Fibroblast of lung (primary cell): ENCODE measurements at regions not wholly inside any gene's neighbourhood (a gene's known extent, or its start where the extent isn't known, plus 50 kb on each side); places are given as distances from the start of the nearest gene placed in this dataset.

Experiments
- DNase-seq, 2 donors: peaks; one replicate each; pipeline versions ENCODE4 v3.0.0 to v3.0.0-alpha.2; 2010; ENCODE audit warnings: low read depth in 2 of 2
- H2AFZ ChIP-seq: 2 replicates; pipeline ENCODE4 v1.5.1; 2012; ENCODE audit warnings: low read length, control low read depth, inconsistent platforms
- H3K27ac ChIP-seq: 2 replicates; pipeline ENCODE4 v1.5.1; 2011; ENCODE audit warnings: low read length, control low read depth; ENCODE audit not compliant: insufficient read depth
- H3K27me3 ChIP-seq: 2 replicates; pipeline ENCODE4 v1.5.1; 2011; ENCODE audit warnings: mild to moderate bottlenecking, low read length; ENCODE audit not compliant: control insufficient read depth, insufficient read depth
- H3K36me3 ChIP-seq: 2 replicates; pipeline ENCODE4 v1.5.1; 2011; ENCODE audit warnings: low read length; ENCODE audit not compliant: control insufficient read depth, insufficient read depth
- H3K4me1 ChIP-seq: 2 replicates; pipeline ENCODE4 v1.5.1; 2011; ENCODE audit warnings: low read length; ENCODE audit not compliant: control insufficient read depth, insufficient read depth; ENCODE audit errors: extremely low read depth
- H3K4me2 ChIP-seq: 2 replicates; pipeline ENCODE4 v1.5.1; 2011; ENCODE audit warnings: low read length, control low read depth; ENCODE audit not compliant: insufficient read depth; ENCODE audit errors: extremely low read depth
- H3K4me3 ChIP-seq, 4 experiments: fragments of 200-600 bp in 1 of 4; sonication (generic) in 1 of 4; replicated peaks in 1 of 4; 2 replicates each; pipeline ENCODE4 v1.5.1; 2011 to 2016; ENCODE audit warnings: low read length in 4 of 4, low read depth in 3 of 4, mild to moderate bottlenecking in 3 of 4, control low read depth in 2 of 4, inconsistent platforms in 1 of 4, mixed read lengths in 1 of 4; ENCODE audit not compliant: insufficient read depth in 1 of 4; ENCODE audit errors: control extremely low read depth in 1 of 4
- H3K79me2 ChIP-seq: 2 replicates; pipeline ENCODE4 v1.5.1; 2012; ENCODE audit warnings: mild to moderate bottlenecking, low read length, inconsistent platforms; ENCODE audit not compliant: control insufficient read depth, insufficient read depth
- H3K9ac ChIP-seq: 2 replicates; pipeline ENCODE4 v1.5.1; 2011; ENCODE audit warnings: mild to moderate bottlenecking, low read length, control low read depth; ENCODE audit not compliant: insufficient read depth
- H3K9me3 ChIP-seq: 2 replicates; pipeline ENCODE4 v1.5.1; 2012; ENCODE audit warnings: low read depth, low read length; ENCODE audit not compliant: control insufficient read depth, insufficient read depth
- H4K20me1 ChIP-seq: 2 replicates; pipeline ENCODE4 v1.5.1; 2011; ENCODE audit warnings: low read length; ENCODE audit not compliant: control insufficient read depth, insufficient read depth; ENCODE audit errors: extremely low read depth
- EZH2 ChIP-seq: IDR thresholded peaks from 2 replicates; pipeline ENCODE4 v1.5.1; 2012; ENCODE audit warnings: low read length, control low read depth, mild to moderate bottlenecking; ENCODE audit errors: missing control alignments
- TF ChIP-seq, protein P1 (sequence below), 2 donors: IDR thresholded peaks in 1 of 2; conservative IDR thresholded peaks in 1 of 2; 1 replicate in 1 of 2; 2 replicates in 1 of 2; pipeline ENCODE4 v1.5.1; 2011 to 2012; ENCODE audit warnings: low read length in 2 of 2, control low read depth in 1 of 2, inconsistent platforms in 1 of 2, low read depth in 1 of 2, mild to moderate bottlenecking in 1 of 2

DNA sequence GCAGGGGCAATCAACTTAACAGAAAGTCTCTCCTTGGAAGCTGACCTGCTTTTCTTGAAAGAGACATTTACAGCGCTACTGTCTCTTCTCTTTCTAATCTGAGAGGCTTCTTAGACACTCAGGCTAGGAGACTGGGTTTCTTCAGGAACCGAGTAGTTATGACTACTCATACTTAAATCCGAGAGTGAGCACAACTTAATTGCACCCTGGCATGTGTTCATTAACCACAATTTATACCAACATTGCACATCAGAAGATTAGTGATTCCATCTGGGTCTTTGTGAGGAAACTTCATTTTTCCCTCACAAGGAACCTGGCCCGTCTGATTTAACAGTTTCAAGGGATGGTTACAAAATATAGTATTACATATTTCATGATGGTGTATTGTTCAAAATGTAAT, 176.9 kb downstream of the UBE2E3 start:
- no peak for TF ChIP-seq EZH2
- TF ChIP-seq, protein P1, sequence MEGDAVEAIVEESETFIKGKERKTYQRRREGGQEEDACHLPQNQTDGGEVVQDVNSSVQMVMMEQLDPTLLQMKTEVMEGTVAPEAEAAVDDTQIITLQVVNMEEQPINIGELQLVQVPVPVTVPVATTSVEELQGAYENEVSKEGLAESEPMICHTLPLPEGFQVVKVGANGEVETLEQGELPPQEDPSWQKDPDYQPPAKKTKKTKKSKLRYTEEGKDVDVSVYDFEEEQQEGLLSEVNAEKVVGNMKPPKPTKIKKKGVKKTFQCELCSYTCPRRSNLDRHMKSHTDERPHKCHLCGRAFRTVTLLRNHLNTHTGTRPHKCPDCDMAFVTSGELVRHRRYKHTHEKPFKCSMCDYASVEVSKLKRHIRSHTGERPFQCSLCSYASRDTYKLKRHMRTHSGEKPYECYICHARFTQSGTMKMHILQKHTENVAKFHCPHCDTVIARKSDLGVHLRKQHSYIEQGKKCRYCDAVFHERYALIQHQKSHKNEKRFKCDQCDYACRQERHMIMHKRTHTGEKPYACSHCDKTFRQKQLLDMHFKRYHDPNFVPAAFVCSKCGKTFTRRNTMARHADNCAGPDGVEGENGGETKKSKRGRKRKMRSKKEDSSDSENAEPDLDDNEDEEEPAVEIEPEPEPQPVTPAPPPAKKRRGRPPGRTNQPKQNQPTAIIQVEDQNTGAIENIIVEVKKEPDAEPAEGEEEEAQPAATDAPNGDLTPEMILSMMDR (conservative IDR thresholded peaks at IDR 0.05 in 1 of 2, IDR thresholded peaks at IDR 0.05 in 1 of 2; ENCODE audit: low read depth in 1 of 2, low read length in 2 of 2): no peak
- Histone ChIP-seq H3K79me2 (no peaks in the 10 kb centered on the region), H3K4me1 (no peaks in the 10 kb centered on the region), H4K20me1 (no peaks in the 10 kb centered on the region), H3K4me3 (no peak overlapping the region), H3K36me3 (no peaks in the 10 kb centered on the region), H3K27ac (no peak overlapping the region), H3K4me2 (no peak overlapping the region), H2AFZ (no peak overlapping the region), H3K9ac (no peak overlapping the region), H3K27me3 (no peaks in the 10 kb centered on the region), H3K9me3 (no peaks in the 10 kb centered on the region)
- peak; percentile 30 to 62 for DNase-seq

DNA sequence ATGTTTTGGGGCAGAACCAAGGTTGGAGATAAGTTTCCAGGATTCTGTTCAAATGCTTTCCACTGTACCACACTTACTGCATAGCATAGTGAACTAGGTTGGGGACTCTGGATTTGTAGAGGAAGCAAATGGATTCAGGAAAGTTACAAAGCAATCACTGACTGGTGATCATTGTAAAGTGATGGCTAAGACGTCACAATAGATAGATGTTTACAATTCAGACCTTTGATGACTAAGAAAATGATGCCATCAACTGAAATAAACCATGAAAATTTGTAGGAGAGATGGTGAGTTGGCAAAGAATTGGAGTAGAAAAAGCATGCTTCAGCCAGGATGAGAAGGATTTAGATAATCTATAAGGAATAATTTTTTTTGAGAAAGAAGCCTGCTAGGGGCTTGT, 178.0 kb downstream of the UBE2E3 start:
- Histone ChIP-seq H3K36me3 (no peaks in the 10 kb centered on the region), H2AFZ (no peak overlapping the region), H3K9ac (no peak overlapping the region), H3K9me3 (no peaks in the 10 kb centered on the region), H4K20me1 (no peaks in the 10 kb centered on the region), H3K4me1 (no peaks in the 10 kb centered on the region), H3K27me3 (no peaks in the 10 kb centered on the region), H3K79me2 (no peaks in the 10 kb centered on the region), H3K4me3 (no peak overlapping the region), H3K4me2 (no peak overlapping the region), H3K27ac (no peak overlapping the region)
- TF ChIP-seq EZH2: no peak
- TF ChIP-seq, protein P1 (conservative IDR thresholded peaks at IDR 0.05 in 1 of 2, IDR thresholded peaks at IDR 0.05 in 1 of 2; ENCODE audit: low read depth in 1 of 2, low read length in 2 of 2): no peak
- DNase-seq: peak in 1 of 2 donors; percentile 39

DNA sequence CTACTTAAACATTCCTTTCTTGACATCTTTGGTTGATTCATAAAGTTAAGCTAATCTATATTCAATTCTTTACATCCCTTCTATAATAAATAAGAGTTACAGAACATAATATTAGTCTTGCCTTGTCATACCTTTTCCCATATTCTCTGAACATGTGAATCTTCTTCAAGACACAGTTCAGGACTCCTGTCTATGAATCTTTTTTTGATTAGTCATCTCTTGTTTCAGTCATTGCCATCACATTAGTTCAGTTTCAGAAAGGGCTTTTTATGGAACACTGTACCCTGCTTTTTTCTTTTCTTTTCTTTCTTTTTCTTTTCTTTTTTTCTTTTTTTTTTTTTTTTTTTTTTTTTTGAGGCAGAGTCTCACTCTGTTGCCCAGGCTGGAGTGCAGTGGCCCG, 181.2 kb downstream of the UBE2E3 start:
- Histone ChIP-seq H3K9me3 (no peaks in the 10 kb centered on the region), H3K79me2 (no peaks in the 10 kb centered on the region), H3K36me3 (no peaks in the 10 kb centered on the region), H2AFZ (no peak overlapping the region), H3K27ac (no peak overlapping the region), H3K9ac (no peak overlapping the region), H4K20me1 (no peaks in the 10 kb centered on the region), H3K4me1 (no peaks in the 10 kb centered on the region), H3K4me3 (no peak overlapping the region), H3K27me3 (no peaks in the 10 kb centered on the region), H3K4me2 (no peak overlapping the region)
- DNase-seq: no peak
- TF ChIP-seq, protein P1 (conservative IDR thresholded peaks at IDR 0.05 in 1 of 2, IDR thresholded peaks at IDR 0.05 in 1 of 2; ENCODE audit: low read depth in 1 of 2, low read length in 2 of 2): no peak
- no peak for TF ChIP-seq EZH2
